ENCODE measurements at regions not wholly inside any gene's neighbourhood (a gene's known extent, or its start where the extent isn't known, plus 50 kb on each side); places are given as distances from the start of the nearest gene placed in this dataset.

GRCh38 chr1:115893545-115893944 lies 52.6 kb upstream of the NHLH2 start:
- H3K9me3 Mint-ChIP-seq (ENCODE audit: low read depth): no peaks in the 10 kb centered on the region
- ChIA-PET CTCF (no interaction called here), POLR2A (no interaction called here)
- intact Hi-C loops (cut with DNase I, micrococcal nuclease): no loop called here
- ATAC-seq (no peak), DNase-seq (no peak)
- H3K36me3 Mint-ChIP-seq (ENCODE audit: low read depth): no peaks in the 10 kb centered on the region
- no peak overlapping the region for H3K27ac Mint-ChIP-seq
- H3K27me3 Mint-ChIP-seq: peaks cover 5% of the 10 kb centered on the region
- H3K4me1 Mint-ChIP-seq: no peaks in the 10 kb centered on the region
- no peak overlapping the region for H3K4me3 Mint-ChIP-seq

- Mint-ChIP-seq H3K36me3 (ENCODE audit: low read depth) (no peaks in the 10 kb centered on the region), H3K9me3 (ENCODE audit: low read depth) (no peaks in the 10 kb centered on the region), H3K27me3 (peaks cover 5% of the 10 kb centered on the region), H3K4me3 (no peak overlapping the region), H3K27ac (no peak overlapping the region), H3K4me1 (peaks cover 4% of the 10 kb centered on the region)
- intact Hi-C loops (cut with DNase I, micrococcal nuclease): no loop called here
- ChIA-PET POLR2A (no interaction called here), CTCF (interaction anchor here (0.6 kb wide), 1 partner anchor 1104 kb away, joined by 4 read pairs; no protein-coding TSS in a partner anchor)
- ATAC-seq (no peak), DNase-seq (no peak)
Measured at GRCh38 chr1:115898020-115898419, 57.1 kb upstream of the NHLH2 start.

GRCh38 chr1:115900856-115901255 lies 59.9 kb upstream of the NHLH2 start:
- H3K9me3 Mint-ChIP-seq (ENCODE audit: low read depth): no peaks in the 10 kb centered on the region
- ATAC-seq (no peak), DNase-seq (no peak)
- peaks cover 10% of the 10 kb centered on the region for H3K27me3 Mint-ChIP-seq
- ChIA-PET POLR2A (no interaction called here), CTCF (no interaction called here)
- H3K27ac Mint-ChIP-seq: no peak overlapping the region
- intact Hi-C loops (cut with DNase I, micrococcal nuclease): no loop called here
- peaks cover 4% of the 10 kb centered on the region for H3K4me1 Mint-ChIP-seq
- H3K4me3 Mint-ChIP-seq: no peak overlapping the region
- H3K36me3 Mint-ChIP-seq (ENCODE audit: low read depth): no peaks in the 10 kb centered on the region

GRCh38 chr1:115906627-115907026 lies 65.7 kb upstream of the NHLH2 start:
- Mint-ChIP-seq H3K4me1 (no peaks in the 10 kb centered on the region), H3K4me3 (no peak overlapping the region), H3K36me3 (ENCODE audit: low read depth) (no peaks in the 10 kb centered on the region), H3K9me3 (ENCODE audit: low read depth) (no peaks in the 10 kb centered on the region), H3K27ac (no peak overlapping the region), H3K27me3 (peaks cover 17% of the 10 kb centered on the region)
- CTCF ChIA-PET: no interaction called here
- no peak for DNase-seq
- ATAC-seq: no peak
- intact Hi-C loops (cut with DNase I, micrococcal nuclease): no loop called here
- POLR2A ChIA-PET: no interaction called here

- intact Hi-C loops (cut with DNase I, micrococcal nuclease): no loop called here
- ATAC-seq (no peak), DNase-seq (no peak)
- H3K27me3 Mint-ChIP-seq: peaks cover 17% of the 10 kb centered on the region
- no peak overlapping the region for H3K4me3 Mint-ChIP-seq
- no peaks in the 10 kb centered on the region for H3K4me1 Mint-ChIP-seq
- H3K9me3 Mint-ChIP-seq (ENCODE audit: low read depth): no peaks in the 10 kb centered on the region
- CTCF ChIA-PET: interaction anchor here (0.8 to 2.0 kb wide), 2 partner anchors 13 to 19 kb away, joined by 3 to 7 read pairs; no protein-coding TSS in a partner anchor
- POLR2A ChIA-PET: no interaction called here
- H3K27ac Mint-ChIP-seq: no peak overlapping the region
- H3K36me3 Mint-ChIP-seq (ENCODE audit: low read depth): no peaks in the 10 kb centered on the region
Measured at GRCh38 chr1:115907092-115907491, 66.2 kb upstream of the NHLH2 start.

- H3K9me3 Mint-ChIP-seq (ENCODE audit: low read depth): no peaks in the 10 kb centered on the region
- H3K4me3 Mint-ChIP-seq: no peak overlapping the region
- POLR2A ChIA-PET: no interaction called here
- CTCF ChIA-PET: interaction anchor here (0.6 to 2.0 kb wide), 2 partner anchors 11 to 375 kb away, joined by 3 to 7 read pairs; no protein-coding TSS in a partner anchor
- no peak overlapping the region for H3K27ac Mint-ChIP-seq
- no peaks in the 10 kb centered on the region for H3K36me3 Mint-ChIP-seq (ENCODE audit: low read depth)
- H3K4me1 Mint-ChIP-seq: no peaks in the 10 kb centered on the region
- H3K27me3 Mint-ChIP-seq: peaks cover 17% of the 10 kb centered on the region
- no peak for ATAC-seq
- intact Hi-C loops (cut with DNase I, micrococcal nuclease): no loop called here
- DNase-seq: no peak
Measured at GRCh38 chr1:115908565-115909274, 67.6 kb upstream of the SLC22A15 start.

- no peaks in the 10 kb centered on the region for H3K9me3 Mint-ChIP-seq (ENCODE audit: low read depth)
- H3K4me1 Mint-ChIP-seq: no peaks in the 10 kb centered on the region
- ATAC-seq: no peak
- H3K36me3 Mint-ChIP-seq (ENCODE audit: low read depth): no peaks in the 10 kb centered on the region
- H3K4me3 Mint-ChIP-seq: no peak overlapping the region
- ChIA-PET POLR2A (no interaction called here), CTCF (no interaction called here)
- intact Hi-C loops (cut with DNase I, micrococcal nuclease): no loop called here
- peaks cover 17% of the 10 kb centered on the region for H3K27me3 Mint-ChIP-seq
- no peak for DNase-seq
- no peak overlapping the region for H3K27ac Mint-ChIP-seq
Measured at GRCh38 chr1:115910231-115910630, 66.1 kb upstream of the SLC22A15 start.

- ATAC-seq (no peak), DNase-seq (no peak)
- Mint-ChIP-seq H3K36me3 (ENCODE audit: low read depth) (no peaks in the 10 kb centered on the region), H3K27ac (no peak overlapping the region), H3K9me3 (ENCODE audit: low read depth) (no peaks in the 10 kb centered on the region), H3K4me3 (no peak overlapping the region), H3K27me3 (peaks cover 11% of the 10 kb centered on the region), H3K4me1 (no peaks in the 10 kb centered on the region)
- ChIA-PET CTCF (interaction anchor here (1.1 kb wide), 1 partner anchor 14 kb away, joined by 3 read pairs; no protein-coding TSS in a partner anchor), POLR2A (no interaction called here)
- intact Hi-C loops (cut with DNase I, micrococcal nuclease): no loop called here
Measured at GRCh38 chr1:115911294-115911693, 65.0 kb upstream of the SLC22A15 start.

- no peak for DNase-seq
- CTCF ChIA-PET: interaction anchor here (1.1 to 1.6 kb wide), 2 partner anchors 9 to 15 kb away, joined by 3 to 4 read pairs; no protein-coding TSS in a partner anchor
- H3K36me3 Mint-ChIP-seq (ENCODE audit: low read depth): no peaks in the 10 kb centered on the region
- no peak for ATAC-seq
- no peak overlapping the region for H3K27ac Mint-ChIP-seq
- peaks cover 11% of the 10 kb centered on the region for H3K27me3 Mint-ChIP-seq
- intact Hi-C loops (cut with DNase I, micrococcal nuclease): no loop called here
- H3K4me1 Mint-ChIP-seq: no peaks in the 10 kb centered on the region
- no peaks in the 10 kb centered on the region for H3K9me3 Mint-ChIP-seq (ENCODE audit: low read depth)
- no peak overlapping the region for H3K4me3 Mint-ChIP-seq
- POLR2A ChIA-PET: no interaction called here
Measured at GRCh38 chr1:115912116-115912515, 64.2 kb upstream of the SLC22A15 start.

- ATAC-seq (no peak), DNase-seq (no peak)
- Mint-ChIP-seq H3K27me3 (peaks cover 2% of the 10 kb centered on the region), H3K36me3 (ENCODE audit: low read depth) (no peaks in the 10 kb centered on the region), H3K9me3 (ENCODE audit: low read depth) (no peaks in the 10 kb centered on the region), H3K27ac (no peak overlapping the region), H3K4me3 (no peak overlapping the region), H3K4me1 (peaks cover 4% of the 10 kb centered on the region)
- ChIA-PET POLR2A (no interaction called here), CTCF (no interaction called here)
- intact Hi-C loops (cut with DNase I, micrococcal nuclease): no loop called here
Measured at GRCh38 chr1:115922801-115923200, 53.5 kb upstream of the SLC22A15 start.

- intact Hi-C loops (cut with DNase I, micrococcal nuclease): no loop called here
- Mint-ChIP-seq H3K9me3 (ENCODE audit: low read depth) (no peaks in the 10 kb centered on the region), H3K4me3 (no peak overlapping the region), H3K27ac (no peak overlapping the region), H3K27me3 (peaks cover 2% of the 10 kb centered on the region), H3K4me1 (peaks cover 4% of the 10 kb centered on the region), H3K36me3 (ENCODE audit: low read depth) (no peaks in the 10 kb centered on the region)
- CTCF ChIA-PET: interaction anchor here (1.0 kb wide), 1 partner anchor 13 kb away, joined by 3 read pairs; no protein-coding TSS in a partner anchor
- ATAC-seq (no peak), DNase-seq (no peak)
- POLR2A ChIA-PET: no interaction called here
Measured at GRCh38 chr1:115924770-115925169, 51.5 kb upstream of the SLC22A15 start.

- no peak for ATAC-seq
- no peak overlapping the region for H3K4me3 Mint-ChIP-seq
- no peaks in the 10 kb centered on the region for H3K36me3 Mint-ChIP-seq (ENCODE audit: low read depth)
- ChIA-PET CTCF (interaction anchor here (1.0 kb wide), 1 partner anchor 8 kb away, joined by 5 read pairs; no protein-coding TSS in a partner anchor), POLR2A (no interaction called here)
- no peak for DNase-seq
- peaks cover 4% of the 10 kb centered on the region for H3K4me1 Mint-ChIP-seq
- no peaks in the 10 kb centered on the region for H3K9me3 Mint-ChIP-seq (ENCODE audit: low read depth)
- H3K27me3 Mint-ChIP-seq: no peaks in the 10 kb centered on the region
- H3K27ac Mint-ChIP-seq: no peak overlapping the region
- intact Hi-C loops (cut with DNase I, micrococcal nuclease): no loop called here
Measured at GRCh38 chr1:115925467-115925866, 50.8 kb upstream of the SLC22A15 start.
